GM12878 (cell line): ENCODE measurements at regions not wholly inside any gene's neighbourhood (a gene's known extent, or its start where the extent isn't known, plus 50 kb on each side); places are given as distances from the start of the nearest gene placed in this dataset.

Experiments used
- ATAC-seq: fragments of 200-7000 bp; cut with Tn5 transposase; 3 replicates; pipeline ENCODE4 v1.9.1; 2020; ENCODE audit warnings: mild to moderate bottlenecking, moderate library complexity
- BruUV-seq: library from RNA; stranded (reverse); fragments of 400-500 nt; replicated peaks from 2 replicates; lab custom pipeline; 2021; lab: Mats Ljungman, UMichigan
- CTCF ChIA-PET: fragments of 300-600 bp; sonication (Branson Sonifier 250); formaldehyde crosslinking; extraction: SDS; loops from one replicate; lab custom pipeline; 2021; ENCODE audit warnings: inconsistent platforms; lab: Yijun Ruan, JAX
- POLR2A ChIA-PET: fragments of 350-600 bp; formaldehyde crosslinking; extraction: SDS; loops from one replicate; lab custom pipeline; 2021; ENCODE audit warnings: inconsistent platforms; lab: Charles Lee
- RAD21 ChIA-PET: fragments of 300-600 bp; sonication (Branson Sonifier 250); formaldehyde crosslinking; loops from one replicate; lab custom pipeline; 2023; ENCODE audit warnings: antibody characterized with exemption; ENCODE audit not compliant: unreplicated experiment; lab: Charles Lee
- SMC1A ChIA-PET: fragments of 300-600 bp; sonication (Branson Sonifier 250); formaldehyde crosslinking; loops from one replicate; lab custom pipeline; 2023; ENCODE audit not compliant: unreplicated experiment, uncharacterized antibody; lab: Charles Lee
- DNase-seq: peaks from one replicate; pipeline ENCODE4 v3.0.0-alpha.2; 2011; ENCODE audit warnings: low read depth, low spot score
- FAIRE-seq: peaks from 3 replicates; lab custom pipeline; 2011; peaks lifted over from hg19 to GRCh38; lab: Jason Lieb, UNC
- H2AFZ ChIP-seq: 2 replicates; pipeline ENCODE4 v1.6.0; 2011; ENCODE audit warnings: low read depth, low read length, control low read depth; ENCODE audit not compliant: control insufficient read depth
- H3K27ac ChIP-seq: 2 replicates; pipeline ENCODE4 v1.5.1; 2011; ENCODE audit warnings: control low read depth; ENCODE audit not compliant: control insufficient read depth, insufficient read depth
- H3K27me3 ChIP-seq, 2 experiments: replicated peaks in 1 of 2; 2 replicates each; pipeline versions ENCODE4 v1.6.0 to v1.6.1; 2011; ENCODE audit warnings: low read length in 1 of 2; ENCODE audit not compliant: control insufficient read depth in 2 of 2, insufficient read depth in 2 of 2
- H3K36me3 ChIP-seq, 2 experiments: 2 replicates each; pipeline ENCODE4 v1.5.1; 2011; ENCODE audit warnings: low read length in 1 of 2; ENCODE audit not compliant: control insufficient read depth in 2 of 2, insufficient read depth in 2 of 2
- H3K4me1 ChIP-seq: 2 replicates; pipeline ENCODE4 v1.6.1; 2011; ENCODE audit warnings: mild to moderate bottlenecking, low read length, moderate library complexity, mixed read lengths; ENCODE audit not compliant: control insufficient read depth, insufficient read depth
- H3K4me2 ChIP-seq: 2 replicates; pipeline ENCODE4 v1.6.0; 2011; ENCODE audit warnings: control low read depth; ENCODE audit not compliant: control insufficient read depth, insufficient read depth
- H3K4me3 ChIP-seq: fragments of 200-600 bp; sonication (generic); 2 replicates; pipeline ENCODE4 v1.5.1; 2016
- H3K79me2 ChIP-seq: 2 replicates; pipeline ENCODE4 v1.6.0; 2011; ENCODE audit warnings: low read length; ENCODE audit not compliant: control insufficient read depth, insufficient read depth
- H3K9ac ChIP-seq: 2 replicates; pipeline ENCODE4 v1.8.0; 2011; ENCODE audit warnings: low read length, control low read depth, mixed read lengths; ENCODE audit not compliant: control insufficient read depth, insufficient read depth
- H3K9me3 ChIP-seq: replicated peaks from 3 replicates; pipeline ENCODE4 v1.5.1; 2011; ENCODE audit warnings: mild to moderate bottlenecking, low read length; ENCODE audit not compliant: control insufficient read depth, insufficient read depth
- H4K20me1 ChIP-seq: 2 replicates; pipeline ENCODE4 v1.6.0; 2011; ENCODE audit not compliant: control insufficient read depth, insufficient read depth
- BHLHE40 ChIP-seq, 2 experiments: fragments of 450-650 bp in 1 of 2; IDR thresholded peaks; 2 replicates each; pipeline ENCODE4 v1.6.1; 2011 to 2017; ENCODE audit warnings: low read depth in 2 of 2, borderline replicate concordance in 1 of 2, improper control_type of control experiment in 1 of 2, low read length in 1 of 2, mild to moderate bottlenecking in 1 of 2
- CBX5 ChIP-seq: sonication (generic); IDR thresholded peaks from 2 replicates; pipeline ENCODE4 v1.6.1; 2016; ENCODE audit warnings: low read depth, moderate library complexity, mild to moderate bottlenecking, inconsistent platforms
- CHD2 ChIP-seq: IDR thresholded peaks from 2 replicates; pipeline ENCODE4 v1.6.1; 2011; ENCODE audit warnings: low read depth, low read length, improper control_type of control experiment, borderline replicate concordance
- EP300 ChIP-seq, 2 experiments: fragments of 150-350 bp in 1 of 2; IDR thresholded peaks; 2 replicates each; pipeline ENCODE4 v1.6.1; 2011 to 2012; ENCODE audit warnings: low read depth in 2 of 2, low read length in 2 of 2, borderline replicate concordance in 1 of 2, improper control_type of control experiment in 1 of 2, inconsistent platforms in 1 of 2; ENCODE audit not compliant: control insufficient read depth in 1 of 2
- RAD21 ChIP-seq: IDR thresholded peaks from 2 replicates; pipeline ENCODE4 v1.6.1; 2011; ENCODE audit warnings: mild to moderate bottlenecking, low read depth, low read length, moderate library complexity; ENCODE audit not compliant: insufficient read depth
- ZNF687 ChIP-seq: fragments of 450-650 bp; IDR thresholded peaks from 2 replicates; pipeline ENCODE4 v1.6.1; 2017; ENCODE audit warnings: mild to moderate bottlenecking, moderate library complexity
- WGBS: methylation state at CpG from one replicate; pipeline ENCODE4 v1.1.6; 2016; ENCODE audit warnings: low lambda C conversion rate; ENCODE audit not compliant: insufficient replicate concordance, insufficient coverage; ENCODE audit errors: missing lambda C conversion rate; 5-methylcytosine and 5-hydroxymethylcytosine counted together
- in situ Hi-C: fragments of 300-500 bp; cut with MboI; formaldehyde crosslinking; loops from 9 replicates; pipeline ENCODE4 v1.14.3; 2018; ENCODE audit warnings: mixed read lengths
- intact Hi-C: fragments of 100-400 bp; cut with micrococcal nuclease; formaldehyde crosslinking; loops from one replicate; pipeline ENCODE4 v1.14.2; 2022; ENCODE audit not compliant: unreplicated experiment

- in situ Hi-C loops = no loop called here
- intact Hi-C loops = no loop called here
- TF ChIP-seq CHD2 (no peak), ZNF687 (no peak), EP300 (IDR thresholded peaks at IDR 0.05; ENCODE audit: borderline replicate concordance in 1 of 2, control insufficient read depth in 1 of 2, low read depth in 2 of 2, low read length in 2 of 2) (no peak), CBX5 (no peak), RAD21 (no peak), BHLHE40 (IDR thresholded peaks at IDR 0.05; ENCODE audit: borderline replicate concordance in 1 of 2, low read depth in 2 of 2, low read length in 1 of 2) (no peak)
- TF ChIP-seq, all 136 proteins: peak for 0
- Histone ChIP-seq H4K20me1 (no peaks in the 10 kb centered on the region), H3K9me3 (no peaks in the 10 kb centered on the region), H3K27me3 (no peaks in the 10 kb centered on the region), H3K79me2 (no peaks in the 10 kb centered on the region), H3K4me1 (no peaks in the 10 kb centered on the region), H3K4me3 (no peak overlapping the region), H3K9ac (no peak overlapping the region), H2AFZ (no peak overlapping the region), H3K36me3 (no peaks in the 10 kb centered on the region), H3K27ac (no peak overlapping the region), H3K4me2 (no peak overlapping the region)
- DNase-seq (no peak), FAIRE-seq (no peak), ATAC-seq (no peak)
- CTCF ChIA-PET = no interaction called here
- POLR2A ChIA-PET = interaction anchor here (0.6 kb wide), 1 partner anchor 143 kb away, joined by 3 read pairs; no protein-coding TSS in a partner anchor
- RAD21 ChIA-PET = no interaction called here
- no TSS peak for BruUV-seq
- SMC1A ChIA-PET = no interaction called here
- WGBS = 15% methylated on average over 3 of the region's 3 CpGs
These were observed 912.7 kb upstream of the LRFN5 start for GRCh38 chr14:40694023-40694422.
